ENCODE measurements at regions not wholly inside any gene's neighbourhood (a gene's known extent, or its start where the extent isn't known, plus 50 kb on each side); places are given as distances from the start of the nearest gene placed in this dataset.

GRCh38 chr21:35156293-35157278, 107.5 kb upstream of the RUNX1 start (continued):
- TF ChIP-seq FOSL2 (IDR thresholded peaks at IDR 0.05; ENCODE audit: borderline replicate concordance, low read depth) (no peak), RXRA (IDR thresholded peaks at IDR 0.05; ENCODE audit: borderline replicate concordance, low read depth) (no peak)

DNA sequence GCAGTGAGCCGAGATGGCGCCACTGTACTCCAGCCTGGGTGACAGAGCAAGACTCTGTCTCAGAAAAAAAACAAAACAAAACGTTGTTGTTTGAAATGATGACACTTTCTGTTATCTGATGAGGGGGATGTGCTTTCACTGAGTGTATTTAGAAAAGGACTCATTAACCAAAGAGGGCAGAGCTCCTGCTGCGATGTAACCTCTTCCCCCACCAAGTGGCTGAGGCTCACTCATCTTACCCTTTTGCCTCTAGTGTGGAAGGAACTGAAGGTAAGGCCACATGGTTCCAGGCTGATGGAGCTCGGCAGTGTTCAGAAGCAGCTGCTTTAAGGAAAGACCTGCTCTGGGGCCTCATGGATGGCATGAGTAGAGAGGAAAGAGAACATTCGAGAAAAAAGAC, 105.7 kb upstream of the RUNX1 start:
- Histone ChIP-seq H2AFZ (ENCODE audit: low read depth) (no peak overlapping the region), H3F3A (replicated peaks; ENCODE audit: insufficient read depth) (peaks cover 14% of the 10 kb centered on the region), H3K4me1 (ENCODE audit: control insufficient read depth in 1 of 2, insufficient read depth in 2 of 2, low read depth in 1 of 2, low read length in 1 of 2) (peaks cover 0 to 9% of the 10 kb centered on the region in 2 experiments; a peak in 2 of 4 replicates), H3K4me3 (ENCODE audit: low read depth in 2 of 2, low read length in 1 of 2) (no peak overlapping the region), H3K79me2 (ENCODE audit: insufficient read depth) (no peaks in the 10 kb centered on the region), H3K27me3 (ENCODE audit: insufficient read depth) (no peaks in the 10 kb centered on the region), H3K9ac (no peak overlapping the region), H3K36me3 (replicated peaks in 1 of 2; ENCODE audit: control insufficient read depth in 1 of 2, insufficient read depth in 2 of 2, low read length in 1 of 2) (no peaks in the 10 kb centered on the region), H3K9me2 (no peaks in the 10 kb centered on the region), H3K4me2 (no peak overlapping the region), H3K27ac (ENCODE audit: low read depth in 2 of 2, low read length in 1 of 2) (no peak overlapping the region), H4K20me1 (ENCODE audit: insufficient read depth) (no peaks in the 10 kb centered on the region), H3K9me3 (peaks cover 6% of the 10 kb centered on the region; the same call in 1 of the 2 replicates)
- TF ChIP-seq POLR2AphosphoS5 (IDR thresholded peaks at IDR 0.05; ENCODE audit: low read depth, low read length) (no peak), MAX (IDR thresholded peaks at IDR 0.05; ENCODE audit: low read depth) (no peak), NRF1 (IDR thresholded peaks at IDR 0.05; ENCODE audit: low read depth, low read length) (no peak), TEAD4 (IDR thresholded peaks at IDR 0.05; ENCODE audit: borderline replicate concordance, insufficient read depth) (no peak), FOSL2 (IDR thresholded peaks at IDR 0.05; ENCODE audit: borderline replicate concordance, low read depth) (no peak), EZH2phosphoT487 (IDR thresholded peaks at IDR 0.05; ENCODE audit: borderline replicate concordance, low read depth) (no peak), TAF1 (IDR thresholded peaks at IDR 0.05; ENCODE audit: borderline replicate concordance, low read depth, low read length) (no peak), JUND (IDR thresholded peaks at IDR 0.05) (no peak), GABPA (IDR thresholded peaks at IDR 0.05; ENCODE audit: low read depth) (no peak), FOXJ3 (CRISPR knock-in tag; IDR thresholded peaks at IDR 0.05) (no peak)
- TF ChIP-seq, protein P1, sequence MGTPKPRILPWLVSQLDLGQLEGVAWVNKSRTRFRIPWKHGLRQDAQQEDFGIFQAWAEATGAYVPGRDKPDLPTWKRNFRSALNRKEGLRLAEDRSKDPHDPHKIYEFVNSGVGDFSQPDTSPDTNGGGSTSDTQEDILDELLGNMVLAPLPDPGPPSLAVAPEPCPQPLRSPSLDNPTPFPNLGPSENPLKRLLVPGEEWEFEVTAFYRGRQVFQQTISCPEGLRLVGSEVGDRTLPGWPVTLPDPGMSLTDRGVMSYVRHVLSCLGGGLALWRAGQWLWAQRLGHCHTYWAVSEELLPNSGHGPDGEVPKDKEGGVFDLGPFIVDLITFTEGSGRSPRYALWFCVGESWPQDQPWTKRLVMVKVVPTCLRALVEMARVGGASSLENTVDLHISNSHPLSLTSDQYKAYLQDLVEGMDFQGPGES (IDR thresholded peaks at IDR 0.05; ENCODE audit: low read depth, low read length), result no peak
- TF ChIP-seq, protein P2, sequence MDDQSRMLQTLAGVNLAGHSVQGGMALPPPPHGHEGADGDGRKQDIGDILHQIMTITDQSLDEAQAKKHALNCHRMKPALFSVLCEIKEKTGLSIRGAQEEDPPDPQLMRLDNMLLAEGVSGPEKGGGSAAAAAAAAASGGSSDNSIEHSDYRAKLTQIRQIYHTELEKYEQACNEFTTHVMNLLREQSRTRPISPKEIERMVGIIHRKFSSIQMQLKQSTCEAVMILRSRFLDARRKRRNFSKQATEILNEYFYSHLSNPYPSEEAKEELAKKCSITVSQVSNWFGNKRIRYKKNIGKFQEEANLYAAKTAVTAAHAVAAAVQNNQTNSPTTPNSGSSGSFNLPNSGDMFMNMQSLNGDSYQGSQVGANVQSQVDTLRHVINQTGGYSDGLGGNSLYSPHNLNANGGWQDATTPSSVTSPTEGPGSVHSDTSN (IDR thresholded peaks at IDR 0.05), result no peak
- ChIA-PET POLR2A (no interaction called here), CTCF (no interaction called here)
- no peak for DNase-seq
- 72% methylated on average over 6 of the region's 6 CpGs for WGBS (ENCODE audit: low lambda C conversion rate)

All from SK-N-SH (cell line).